H9 (cell line): ENCODE measurements at regions not wholly inside any gene's neighbourhood (a gene's known extent, or its start where the extent isn't known, plus 50 kb on each side); places are given as distances from the start of the nearest gene placed in this dataset.

Experiments used
- DNase-seq: peaks from one replicate; pipeline ENCODE4 v3.0.0-alpha.2; 2017
- H2AFZ ChIP-seq: one replicate; pipeline ENCODE4 v1.6.1; 2013; ENCODE audit warnings: mild to moderate bottlenecking, low read length, control low read depth, moderate library complexity
- H2AK5ac ChIP-seq: 2 replicates; pipeline ENCODE4 v1.6.1; 2013; ENCODE audit warnings: low read length, control low read depth, mixed read lengths; ENCODE audit not compliant: insufficient read length
- H2BK120ac ChIP-seq: one replicate; pipeline ENCODE4 v1.6.1; 2013; ENCODE audit warnings: low read depth, mild to moderate bottlenecking, low read length, control low read depth, inconsistent platforms; ENCODE audit not compliant: poor library complexity, severe bottlenecking
- H2BK12ac ChIP-seq: 2 replicates; pipeline ENCODE4 v1.6.1; 2013; ENCODE audit warnings: low read length, control low read depth, mixed read lengths, low read depth; ENCODE audit not compliant: insufficient read length
- H2BK15ac ChIP-seq: 2 replicates; pipeline ENCODE4 v1.6.1; 2013; ENCODE audit warnings: low read depth, low read length, control low read depth
- H2BK20ac ChIP-seq: one replicate; pipeline ENCODE4 v1.6.1; 2013; ENCODE audit warnings: low read depth, mild to moderate bottlenecking, low read length, control low read depth, inconsistent platforms; ENCODE audit not compliant: poor library complexity, severe bottlenecking
- H2BK5ac ChIP-seq: 2 replicates; pipeline ENCODE4 v1.6.1; 2013; ENCODE audit warnings: low read length, control low read depth, mixed read lengths; ENCODE audit not compliant: insufficient read length
- H3K14ac ChIP-seq: 2 replicates; pipeline ENCODE4 v1.6.1; 2013; ENCODE audit warnings: low read length, control low read depth; ENCODE audit not compliant: insufficient read depth
- H3K18ac ChIP-seq: 2 replicates; pipeline ENCODE4 v1.6.1; 2013; ENCODE audit warnings: low read depth, mild to moderate bottlenecking, mixed read lengths, low read length, control low read depth; ENCODE audit not compliant: insufficient read length
- H3K23ac ChIP-seq: 2 replicates; pipeline ENCODE4 v1.6.1; 2013; ENCODE audit warnings: low read length, control low read depth, mixed read lengths, low read depth; ENCODE audit not compliant: insufficient read length
- H3K23me2 ChIP-seq: 2 replicates; pipeline ENCODE4 v1.6.1; 2013; ENCODE audit warnings: low read depth, mild to moderate bottlenecking, mixed read lengths, low read length, control low read depth; ENCODE audit not compliant: insufficient read length, poor library complexity, severe bottlenecking
- H3K27ac ChIP-seq: 2 replicates; pipeline ENCODE4 v1.5.1; 2013; ENCODE audit warnings: low read length, control low read depth, mixed read lengths, low read depth; ENCODE audit not compliant: insufficient read length
- H3K27me3 ChIP-seq: 2 replicates; pipeline ENCODE4 v1.6.1; 2013; ENCODE audit warnings: low read length, control low read depth, inconsistent platforms; ENCODE audit not compliant: insufficient read depth
- H3K4ac ChIP-seq: 2 replicates; pipeline ENCODE4 v1.6.1; 2013; ENCODE audit warnings: low read depth, mild to moderate bottlenecking, control low read depth, inconsistent platforms, low read length, moderate library complexity
- H3K4me1 ChIP-seq: 2 replicates; pipeline ENCODE4 v1.6.1; 2013; ENCODE audit warnings: low read length, control low read depth, inconsistent platforms; ENCODE audit not compliant: insufficient read depth
- H3K4me2 ChIP-seq: 2 replicates; pipeline ENCODE4 v1.6.1; 2013; ENCODE audit warnings: low read length, control low read depth, mixed read lengths; ENCODE audit not compliant: insufficient read length, insufficient read depth
- H3K56ac ChIP-seq: 2 replicates; pipeline ENCODE4 v1.6.1; 2013; ENCODE audit warnings: low read depth, mild to moderate bottlenecking, mixed read lengths, low read length, control low read depth; ENCODE audit not compliant: insufficient read length
- H3K79me1 ChIP-seq: 2 replicates; pipeline ENCODE4 v1.6.1; 2013; ENCODE audit warnings: low read depth, mild to moderate bottlenecking, moderate library complexity, low read length, control low read depth, inconsistent platforms; ENCODE audit not compliant: insufficient read depth, poor library complexity, severe bottlenecking
- H3K79me2 ChIP-seq: 2 replicates; pipeline ENCODE4 v1.6.1; 2013; ENCODE audit warnings: low read length, control low read depth, inconsistent platforms; ENCODE audit not compliant: insufficient read depth
- H3K9ac ChIP-seq: 2 replicates; pipeline ENCODE4 v1.6.1; 2013; ENCODE audit warnings: low read length, control low read depth, mixed read lengths; ENCODE audit not compliant: insufficient read length; ENCODE audit errors: extremely low read depth
- H3K9me3 ChIP-seq: one replicate; pipeline ENCODE4 v1.6.1; 2013; ENCODE audit warnings: low read depth, low read length, inconsistent platforms; ENCODE audit not compliant: control insufficient read depth
- H3T11ph ChIP-seq: one replicate; pipeline ENCODE4 v1.6.1; 2013; ENCODE audit warnings: mild to moderate bottlenecking, low read length, control low read depth, inconsistent platforms
- H4K20me1 ChIP-seq: one replicate; pipeline ENCODE4 v1.6.1; 2013; ENCODE audit not compliant: control insufficient read depth, insufficient read length, insufficient read depth
- H4K5ac ChIP-seq: 2 replicates; pipeline ENCODE4 v1.6.1; 2013; ENCODE audit warnings: low read depth, mild to moderate bottlenecking, mixed read lengths, low read length, control low read depth; ENCODE audit not compliant: insufficient read length
- H4K8ac ChIP-seq: replicated peaks from 2 replicates; pipeline ENCODE4 v1.6.1; 2013; ENCODE audit warnings: low read length, control low read depth, mixed read lengths, low read depth; ENCODE audit not compliant: insufficient read length
- H4K91ac ChIP-seq: 2 replicates; pipeline ENCODE4 v1.6.1; 2013; ENCODE audit warnings: low read depth, mild to moderate bottlenecking, moderate library complexity, mixed read lengths, low read length, control low read depth; ENCODE audit not compliant: insufficient read length
- H3K27ac Mint-ChIP-seq, 3 experiments: 2 replicates in 2 of 3; 3 replicates in 1 of 3; pipeline ENCODE4 v1.8.0; 2020 to 2021; ENCODE audit warnings: mixed read lengths in 3 of 3, mild to moderate bottlenecking in 1 of 3, moderate library complexity in 1 of 3
- H3K27me3 Mint-ChIP-seq: 2 replicates; pipeline ENCODE4 v1.8.0; 2021; ENCODE audit warnings: low read depth, mild to moderate bottlenecking, moderate library complexity, mixed read lengths
- H3K36me3 Mint-ChIP-seq, 3 experiments: 2 replicates in 2 of 3; 3 replicates in 1 of 3; pipeline ENCODE4 v1.8.0; 2020 to 2021; ENCODE audit warnings: low read depth in 3 of 3, mixed read lengths in 3 of 3; ENCODE audit not compliant: insufficient read depth in 1 of 3
- H3K4me1 Mint-ChIP-seq, 2 experiments: 2 replicates each; pipeline ENCODE4 v1.8.0; 2020; ENCODE audit warnings: mixed read lengths in 2 of 2
- H3K4me3 Mint-ChIP-seq, 2 experiments: 2 replicates in 1 of 2; 3 replicates in 1 of 2; pipeline ENCODE4 v1.8.0; 2020 to 2021; ENCODE audit warnings: mild to moderate bottlenecking in 2 of 2, mixed read lengths in 2 of 2, moderate library complexity in 1 of 2
- H3K9me3 Mint-ChIP-seq, 2 experiments: 2 replicates in 1 of 2; 3 replicates in 1 of 2; pipeline ENCODE4 v1.8.0; 2020; ENCODE audit warnings: mild to moderate bottlenecking in 2 of 2, mixed read lengths in 2 of 2, moderate library complexity in 1 of 2
- CTCF ChIP-seq: fragments of 200-600 bp; sonication (generic); conservative IDR thresholded peaks from 3 replicates; pipeline ENCODE4 v1.8.0; 2021; ENCODE audit warnings: antibody characterized with exemption, mild to moderate bottlenecking
- WGBS: extraction: QIAGEN DNeasy Blood & Tissue Kit; methylation state at CpG from one replicate; pipeline ENCODE4 v1.1.7; 2013; ENCODE audit warnings: missing lambda C conversion rate, low lambda C conversion rate, mixed read lengths; ENCODE audit not compliant: insufficient read length; ENCODE audit errors: extremely low coverage; 5-methylcytosine and 5-hydroxymethylcytosine counted together

- Mint-ChIP-seq H3K4me3 (no peak overlapping the region), H3K27me3 (peaks cover 15% of the 10 kb centered on the region), H3K9me3 (no peaks in the 10 kb centered on the region), H3K36me3 (no peaks in the 10 kb centered on the region; a peak in 1 of 7 replicates), H3K27ac (no peak overlapping the region), H3K4me1 (peaks cover 32 to 39% of the 10 kb centered on the region in 2 experiments)
- Histone ChIP-seq H3K4me1 (no peaks in the 10 kb centered on the region), H2BK12ac (no peak overlapping the region), H3K79me1 (no peaks in the 10 kb centered on the region), H3K23ac (no peak overlapping the region), H3K9ac (no peak overlapping the region), H3K18ac (no peak overlapping the region), H4K8ac (no peak overlapping the region), H2BK5ac (no peak overlapping the region), H2BK15ac (no peak overlapping the region), H3K79me2 (no peaks in the 10 kb centered on the region), H4K20me1 (no peaks in the 10 kb centered on the region), H4K91ac (no peak overlapping the region), H2BK120ac (no peak overlapping the region), H4K5ac (no peak overlapping the region), H2AK5ac (no peak overlapping the region), H3K23me2 (no peaks in the 10 kb centered on the region), H2BK20ac (no peak overlapping the region), H3K9me3 (no peaks in the 10 kb centered on the region), H3K4ac (no peak overlapping the region), H3K27ac (no peak overlapping the region), H2AFZ (no peak overlapping the region), H3K14ac (no peak overlapping the region), H3K4me2 (no peak overlapping the region), H3K56ac (no peak overlapping the region), H3T11ph (no peak overlapping the region), H3K27me3 (no peaks in the 10 kb centered on the region)
- no CpG with 5 or more reads among the region's 8 CpGs for WGBS
- TF ChIP-seq CTCF: no peak
- DNase-seq: no peak
These were observed 198.5 kb downstream of the KATNAL1 start for GRCh38 chr13:30108913-30109237.
